GM12801 (cell line): ENCODE measurements at regions not wholly inside any gene's neighbourhood (a gene's known extent, or its start where the extent isn't known, plus 50 kb on each side); places are given as distances from the start of the nearest gene placed in this dataset.

Experiments used
- TF ChIP-seq, protein P1 (sequence below): IDR thresholded peaks from one replicate; pipeline ENCODE4 v1.5.1; 2011; ENCODE audit warnings: control low read depth; ENCODE audit not compliant: insufficient read length; ENCODE audit errors: extremely low read depth

DNA sequence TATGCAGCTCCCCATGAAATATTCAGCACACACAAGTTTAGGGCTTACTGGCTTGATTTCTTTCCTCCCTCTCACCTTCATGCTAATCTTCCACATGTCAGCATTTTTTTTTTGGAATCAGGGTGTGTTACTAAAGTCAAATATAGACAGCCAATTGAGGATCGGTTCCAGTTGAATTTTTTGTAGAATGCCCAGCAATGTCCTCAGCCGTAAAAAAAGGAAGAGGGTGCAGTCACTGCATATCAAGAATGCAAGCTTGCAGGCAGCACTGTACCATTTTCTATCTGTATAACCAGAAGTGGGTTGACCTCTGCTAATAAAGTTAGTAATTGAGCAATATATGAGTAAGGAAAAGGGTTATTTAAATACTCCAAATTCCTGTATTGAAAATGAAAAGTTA lies 51.4 kb upstream of the CHMP2B start:
- TF ChIP-seq, protein P1, sequence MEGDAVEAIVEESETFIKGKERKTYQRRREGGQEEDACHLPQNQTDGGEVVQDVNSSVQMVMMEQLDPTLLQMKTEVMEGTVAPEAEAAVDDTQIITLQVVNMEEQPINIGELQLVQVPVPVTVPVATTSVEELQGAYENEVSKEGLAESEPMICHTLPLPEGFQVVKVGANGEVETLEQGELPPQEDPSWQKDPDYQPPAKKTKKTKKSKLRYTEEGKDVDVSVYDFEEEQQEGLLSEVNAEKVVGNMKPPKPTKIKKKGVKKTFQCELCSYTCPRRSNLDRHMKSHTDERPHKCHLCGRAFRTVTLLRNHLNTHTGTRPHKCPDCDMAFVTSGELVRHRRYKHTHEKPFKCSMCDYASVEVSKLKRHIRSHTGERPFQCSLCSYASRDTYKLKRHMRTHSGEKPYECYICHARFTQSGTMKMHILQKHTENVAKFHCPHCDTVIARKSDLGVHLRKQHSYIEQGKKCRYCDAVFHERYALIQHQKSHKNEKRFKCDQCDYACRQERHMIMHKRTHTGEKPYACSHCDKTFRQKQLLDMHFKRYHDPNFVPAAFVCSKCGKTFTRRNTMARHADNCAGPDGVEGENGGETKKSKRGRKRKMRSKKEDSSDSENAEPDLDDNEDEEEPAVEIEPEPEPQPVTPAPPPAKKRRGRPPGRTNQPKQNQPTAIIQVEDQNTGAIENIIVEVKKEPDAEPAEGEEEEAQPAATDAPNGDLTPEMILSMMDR = no peak

DNA sequence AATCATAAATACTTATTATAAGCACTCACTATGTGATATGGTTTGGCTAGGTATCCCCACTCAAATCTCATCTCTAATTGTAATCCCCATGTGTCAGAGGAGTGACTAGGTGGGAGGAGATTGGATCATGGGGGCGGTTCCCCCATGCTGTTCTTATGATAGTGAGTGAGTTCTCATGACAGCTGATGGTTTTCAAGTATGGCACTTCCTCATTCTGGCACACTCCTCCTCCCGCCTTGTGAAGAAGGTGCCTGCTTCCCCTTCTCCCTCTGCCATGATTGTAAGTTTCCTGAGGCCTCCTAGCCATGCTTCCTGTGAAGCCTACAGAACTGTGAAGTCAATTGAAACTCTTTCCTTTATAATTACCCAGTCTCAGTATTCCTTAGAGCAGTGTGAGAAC lies 53.3 kb upstream of the CHMP2B start:
- TF ChIP-seq, protein P1 = no peak

DNA sequence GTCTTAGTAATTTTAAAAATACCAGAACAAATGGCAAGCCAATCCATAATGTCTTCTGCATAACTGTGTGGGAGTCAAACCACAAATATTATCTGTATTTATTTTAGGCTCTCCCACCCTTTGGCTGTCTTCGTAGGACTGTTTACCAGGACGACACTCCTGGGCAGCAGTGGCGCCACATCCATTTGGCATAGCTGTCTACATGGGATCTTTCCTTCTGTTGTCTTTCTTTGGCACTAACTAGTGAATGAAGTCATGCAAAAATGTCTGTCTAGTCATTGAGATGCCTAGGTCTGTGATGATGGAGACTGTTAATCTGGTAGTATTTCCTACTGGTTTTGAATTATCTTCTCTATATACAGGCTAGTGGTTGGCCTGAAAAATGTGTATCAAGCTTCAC lies 54.0 kb upstream of the CHMP2B start:
- TF ChIP-seq, protein P1 = no peak

DNA sequence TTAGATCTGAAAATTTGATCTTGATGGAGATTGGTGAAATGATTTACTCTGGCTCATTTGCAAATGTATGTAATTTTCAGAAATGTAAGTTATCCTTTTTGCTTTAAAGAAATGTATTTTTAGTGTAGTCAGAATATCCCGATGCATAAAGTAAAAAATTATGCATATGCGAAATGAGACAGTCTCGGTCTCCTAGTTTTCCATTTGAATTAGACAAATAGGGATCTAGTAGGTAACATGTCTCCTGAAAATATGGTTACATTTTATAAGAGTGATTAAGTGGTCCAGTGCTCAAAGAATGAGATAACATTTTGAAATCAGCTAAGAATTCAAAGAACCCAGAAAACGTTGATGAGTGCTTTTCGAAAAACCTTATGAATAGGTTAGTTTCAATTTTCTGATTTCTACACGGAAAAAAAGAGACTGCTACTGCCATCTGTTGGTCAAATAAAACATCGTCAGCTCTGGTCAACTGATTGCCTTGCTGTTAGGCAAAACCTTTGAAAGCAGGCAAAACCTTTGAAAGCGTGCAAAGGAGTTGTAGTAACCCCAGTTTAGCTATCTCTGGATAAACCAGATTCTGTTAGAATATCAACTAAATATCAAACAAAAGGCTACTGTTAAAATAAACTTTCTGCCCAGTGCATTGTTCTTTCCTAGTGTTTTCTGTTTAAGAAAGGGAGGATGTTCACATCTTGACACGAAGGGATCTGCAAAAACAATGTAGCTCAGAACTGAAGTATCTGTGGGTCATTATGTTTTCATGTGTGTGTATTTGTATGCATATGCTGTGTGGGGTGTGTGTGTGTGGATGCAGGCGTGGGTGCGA lies 59.3 kb upstream of the CHMP2B start:
- TF ChIP-seq, protein P1 = peak; percentile 38

DNA sequence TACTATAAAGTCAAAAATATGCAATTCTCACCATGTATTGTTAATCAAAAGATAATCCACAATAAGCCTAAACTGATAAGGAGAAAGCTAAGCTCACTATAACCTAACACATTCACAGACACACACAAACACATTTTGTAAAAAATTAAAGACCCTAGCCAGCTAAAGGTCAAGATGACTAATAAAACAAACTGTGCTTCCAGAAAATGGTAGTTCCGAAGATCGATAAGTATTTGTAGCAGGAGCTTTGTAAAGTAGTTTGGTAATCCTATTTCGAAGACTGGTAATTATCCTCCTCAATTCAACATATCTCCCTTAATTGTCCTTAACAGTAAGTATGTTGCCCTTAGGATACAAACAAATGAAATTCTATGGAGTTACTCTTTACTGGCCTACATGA lies 62.9 kb upstream of the CHMP2B start:
- TF ChIP-seq, protein P1 = no peak

DNA sequence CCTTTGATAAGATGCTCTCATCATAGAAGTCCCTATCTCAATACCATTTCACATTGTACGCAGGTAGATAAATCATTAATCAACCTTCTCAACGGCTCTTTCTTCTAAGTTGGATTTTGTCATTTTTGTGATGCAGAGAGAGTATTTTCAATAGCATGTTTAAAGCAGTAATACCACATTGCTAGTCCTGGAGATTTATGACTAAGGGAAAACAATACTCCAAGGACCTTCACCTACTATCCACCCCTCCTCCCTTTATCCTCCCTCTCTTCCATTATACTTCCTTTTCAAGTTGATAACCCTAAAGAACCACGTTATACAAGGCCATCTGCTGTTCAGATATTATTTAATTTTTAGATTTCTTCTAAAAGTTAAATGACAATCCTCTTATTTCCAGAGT lies 65.3 kb upstream of the CHMP2B start:
- TF ChIP-seq, protein P1 = no peak

DNA sequence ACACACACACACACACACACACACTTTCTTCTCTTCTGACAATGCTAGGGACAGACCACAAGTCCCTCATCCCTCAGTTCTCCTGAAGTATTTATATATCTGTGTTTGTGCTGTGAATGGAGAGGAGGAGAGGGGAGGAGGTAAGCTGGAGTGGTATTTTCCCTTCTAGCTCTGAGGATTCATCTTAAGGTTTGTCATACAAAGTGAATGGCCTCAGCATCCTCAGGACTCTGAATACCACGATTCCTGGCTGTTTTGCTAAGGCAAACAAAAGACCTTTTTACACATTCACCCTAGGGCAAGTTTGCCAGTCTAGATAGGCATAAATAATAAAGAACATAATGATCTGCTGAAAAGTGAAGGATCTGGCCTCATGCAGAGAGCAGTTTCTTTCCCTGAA lies 65.7 kb upstream of the CHMP2B start:
- TF ChIP-seq, protein P1 = no peak
